H1 (cell line): ENCODE measurements at regions not wholly inside any gene's neighbourhood (a gene's known extent, or its start where the extent isn't known, plus 50 kb on each side); places are given as distances from the start of the nearest gene placed in this dataset.
"Not testable (repeated sequence)": the region's sequence is repeated elsewhere in the genome, so short reads cannot be mapped to it uniquely, and the experiment has no call there.

Source experiments
- CTCF ChIA-PET: fragments of 300-600 bp; sonication (Branson Sonifier 250); formaldehyde crosslinking; loops from one replicate; lab custom pipeline; 2021; ENCODE audit not compliant: partially characterized antibody; lab: Charles Lee
- POLR2A ChIA-PET: fragments of 300-600 bp; sonication (Branson Sonifier 250); formaldehyde crosslinking; loops from one replicate; lab custom pipeline; 2021; ENCODE audit warnings: inconsistent platforms; ENCODE audit not compliant: partially characterized antibody; lab: Charles Lee
- DNase-seq, 2 experiments: peaks; one replicate each; pipeline versions ENCODE4 v3.0.0 to v3.0.0-alpha.2; 2010 to 2022; ENCODE audit warnings: low spot score in 2 of 2, low read depth in 1 of 2, mixed read lengths in 1 of 2
- FAIRE-seq: peaks from 2 replicates; lab custom pipeline; 2011; peaks lifted over from hg19 to GRCh38; lab: Jason Lieb, UNC
- H2AFZ ChIP-seq: 2 replicates; pipeline ENCODE4 v1.8.1; 2012; ENCODE audit warnings: low read length, inconsistent platforms
- H2AK5ac ChIP-seq: 2 replicates; pipeline ENCODE4 v1.6.1; 2013; ENCODE audit warnings: low read depth, low read length
- H2BK120ac ChIP-seq: replicated peaks from 2 replicates; pipeline ENCODE3; 2013; ENCODE audit warnings: low read depth, low read length, inconsistent platforms
- H2BK12ac ChIP-seq: 2 replicates; pipeline ENCODE4 v1.6.1; 2013; ENCODE audit warnings: low read depth, low read length
- H2BK15ac ChIP-seq: 2 replicates; pipeline ENCODE4 v1.6.1; 2013; ENCODE audit warnings: low read length
- H2BK20ac ChIP-seq: 2 replicates; pipeline ENCODE4 v1.6.1; 2013; ENCODE audit warnings: low read length
- H2BK5ac ChIP-seq: 2 replicates; pipeline ENCODE4 v1.6.1; 2013; ENCODE audit warnings: low read depth, low read length
- H3K14ac ChIP-seq: 2 replicates; pipeline ENCODE4 v1.6.1; 2013; ENCODE audit warnings: inconsistent platforms; ENCODE audit not compliant: insufficient read length
- H3K18ac ChIP-seq: 2 replicates; pipeline ENCODE4 v1.6.1; 2013; ENCODE audit warnings: low read length; ENCODE audit errors: extremely low read depth
- H3K23ac ChIP-seq: 2 replicates; pipeline ENCODE4 v1.6.1; 2013; ENCODE audit warnings: inconsistent platforms; ENCODE audit not compliant: insufficient read length
- H3K23me2 ChIP-seq: 2 replicates; pipeline ENCODE4 v1.6.1; 2013; ENCODE audit warnings: low read depth, low read length
- H3K27ac ChIP-seq: 2 replicates; pipeline ENCODE4 v1.6.1; 2011; ENCODE audit warnings: low read depth, low read length, inconsistent platforms
- H3K27me3 ChIP-seq, 4 experiments: replicated peaks in 1 of 4; 1 replicate in 1 of 4; 2 replicates in 3 of 4; pipeline versions ENCODE4 v1.6.1 to v1.8.1; 2011 to 2013; ENCODE audit warnings: low read length in 3 of 4, mild to moderate bottlenecking in 3 of 4, inconsistent platforms in 2 of 4, mixed read lengths in 2 of 4, moderate library complexity in 1 of 4; ENCODE audit not compliant: control insufficient read depth in 3 of 4, insufficient read depth in 3 of 4; ENCODE audit errors: extremely low read depth in 1 of 4
- H3K36me3 ChIP-seq, 4 experiments: 2 replicates each; pipeline versions ENCODE4 v1.6.1 to v1.8.1; 2011 to 2013; ENCODE audit warnings: mild to moderate bottlenecking in 4 of 4, low read length in 3 of 4, moderate library complexity in 2 of 4, control low read depth in 1 of 4, inconsistent platforms in 1 of 4; ENCODE audit not compliant: insufficient read depth in 4 of 4, control insufficient read depth in 2 of 4
- H3K4ac ChIP-seq: replicated peaks from 2 replicates; pipeline ENCODE3; 2013; ENCODE audit warnings: low read length, low read depth, mixed read lengths, inconsistent platforms; ENCODE audit not compliant: insufficient read length
- H3K4me1 ChIP-seq, 4 experiments: replicated peaks in 1 of 4; 1 replicate in 1 of 4; 2 replicates in 3 of 4; pipeline versions ENCODE4 v1.6.1 to v1.8.1; 2011 to 2013; ENCODE audit warnings: low read length in 3 of 4, inconsistent platforms in 2 of 4, mixed read lengths in 1 of 4; ENCODE audit not compliant: insufficient read depth in 4 of 4, control insufficient read depth in 3 of 4
- H3K4me2 ChIP-seq, 2 experiments: 2 replicates each; pipeline versions ENCODE4 v1.6.1 to v1.8.1; 2011 to 2013; ENCODE audit warnings: low read depth in 2 of 2, low read length in 2 of 2, control low read depth in 1 of 2, inconsistent platforms in 1 of 2, mild to moderate bottlenecking in 1 of 2; ENCODE audit not compliant: insufficient read depth in 1 of 2
- H3K4me3 ChIP-seq, 4 experiments: fragments of 200-600, 300-600 bp in 1 of 4; sonication (generic), shearing (Covaris generic), sonication (Bioruptor Twin) in 1 of 4; 2 replicates each; pipeline versions ENCODE4 v1.5.1 to v1.8.1; 2011 to 2016; ENCODE audit warnings: low read length in 4 of 4, low read depth in 3 of 4, control low read depth in 2 of 4, inconsistent platforms in 2 of 4, mild to moderate bottlenecking in 2 of 4, mixed read lengths in 1 of 4, moderate library complexity in 1 of 4; ENCODE audit not compliant: insufficient read depth in 2 of 4; ENCODE audit errors: extremely low read depth in 1 of 4
- H3K56ac ChIP-seq: replicated peaks from 2 replicates; pipeline ENCODE3; 2013; ENCODE audit warnings: low read depth, mild to moderate bottlenecking, mixed read lengths, low read length, inconsistent platforms; ENCODE audit not compliant: insufficient read length
- H3K79me1 ChIP-seq: 2 replicates; pipeline ENCODE4 v1.6.1; 2013; ENCODE audit warnings: low read depth, low read length, control low read depth
- H3K79me2 ChIP-seq, 2 experiments: 2 replicates each; pipeline versions ENCODE4 v1.6.1 to v1.8.1; 2012 to 2013; ENCODE audit warnings: low read length in 2 of 2, mild to moderate bottlenecking in 2 of 2, inconsistent platforms in 1 of 2; ENCODE audit not compliant: insufficient read depth in 2 of 2, control insufficient read depth in 1 of 2
- H3K9ac ChIP-seq, 4 experiments: replicated peaks in 1 of 4; 1 replicate in 1 of 4; 2 replicates in 3 of 4; pipeline versions ENCODE4 v1.6.1 to v1.8.1; 2011 to 2013; ENCODE audit warnings: low read depth in 3 of 4, low read length in 3 of 4, control low read depth in 2 of 4, mild to moderate bottlenecking in 2 of 4, moderate library complexity in 2 of 4, inconsistent platforms in 1 of 4; ENCODE audit errors: extremely low read depth in 1 of 4
- H3K9me3 ChIP-seq, 2 experiments: 2 replicates each; pipeline versions ENCODE4 v1.6.1 to v1.8.1; 2012 to 2013; ENCODE audit warnings: mild to moderate bottlenecking in 2 of 2, moderate library complexity in 2 of 2, control low read depth in 1 of 2, inconsistent platforms in 1 of 2, low read depth in 1 of 2, low read length in 1 of 2, mixed read lengths in 1 of 2; ENCODE audit not compliant: insufficient read depth in 2 of 2
- H4K20me1 ChIP-seq, 2 experiments: replicated peaks in 1 of 2; 2 replicates each; pipeline versions ENCODE3 to v1.8.1; 2011 to 2013; ENCODE audit warnings: inconsistent platforms in 2 of 2, low read length in 2 of 2, mild to moderate bottlenecking in 1 of 2; ENCODE audit not compliant: insufficient read depth in 2 of 2, control insufficient read depth in 1 of 2
- H4K5ac ChIP-seq: 2 replicates; pipeline ENCODE4 v1.6.1; 2013; ENCODE audit warnings: low read length, low read depth, mixed read lengths, inconsistent platforms; ENCODE audit not compliant: insufficient read length
- H4K8ac ChIP-seq: 2 replicates; pipeline ENCODE4 v1.8.0; 2013; ENCODE audit warnings: mild to moderate bottlenecking, moderate library complexity, low read length, inconsistent platforms; ENCODE audit not compliant: insufficient read depth; ENCODE audit errors: extremely low read depth
- H4K91ac ChIP-seq: replicated peaks from 2 replicates; pipeline ENCODE3; 2013; ENCODE audit warnings: low read length, mixed read lengths, inconsistent platforms; ENCODE audit not compliant: insufficient read length
- WGBS, 2 experiments: shearing (Covaris generic) in 1 of 2; methylation state at CpG; one replicate each; pipeline versions ENCODE4 v1.1.6 to v1.1.7; 2013 to 2015; ENCODE audit warnings: low lambda C conversion rate in 2 of 2, mixed read lengths in 2 of 2, inconsistent platforms in 1 of 2, low coverage in 1 of 2, missing lambda C conversion rate in 1 of 2; ENCODE audit not compliant: insufficient replicate concordance in 2 of 2, insufficient coverage in 1 of 2, insufficient read length in 1 of 2; ENCODE audit errors: extremely low coverage in 1 of 2, missing lambda C conversion rate in 1 of 2; 5-methylcytosine and 5-hydroxymethylcytosine counted together

DNA sequence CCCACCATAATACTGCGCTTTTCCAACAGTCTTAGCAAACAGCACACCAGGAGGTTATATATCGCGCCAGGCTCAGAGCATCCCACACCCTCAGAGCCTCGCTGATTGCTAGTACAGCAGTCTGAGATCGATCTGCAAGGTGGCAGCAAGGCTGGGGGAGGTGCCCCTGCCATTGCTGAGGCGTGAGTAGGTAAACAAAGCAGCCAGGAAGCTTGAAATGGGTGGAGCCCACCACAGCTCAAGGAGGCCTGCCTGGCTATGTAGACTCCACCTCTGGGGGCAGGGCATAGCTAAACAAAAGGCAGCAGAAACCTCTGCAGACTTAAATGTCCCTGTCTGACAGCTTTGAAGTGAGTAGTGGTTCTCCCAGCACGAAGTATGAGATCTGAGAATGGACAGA lies 211.5 kb downstream of the HTR1B start:
- H3K27me3 ChIP-seq, H2AFZ ChIP-seq, H4K5ac ChIP-seq, H2BK5ac ChIP-seq, FAIRE-seq, H3K27ac ChIP-seq, H2AK5ac ChIP-seq, H3K18ac ChIP-seq, H3K79me2 ChIP-seq, H3K23me2 ChIP-seq, H3K9ac ChIP-seq, H3K36me3 ChIP-seq, H4K20me1 ChIP-seq, H3K4me2 ChIP-seq, DNase-seq, H3K9me3 ChIP-seq, H3K4me3 ChIP-seq, H3K14ac ChIP-seq, H2BK120ac ChIP-seq, H3K4me1 ChIP-seq, POLR2A ChIA-PET, H3K4ac ChIP-seq, H2BK15ac ChIP-seq, H4K91ac ChIP-seq, H2BK12ac ChIP-seq, H4K8ac ChIP-seq, H3K56ac ChIP-seq, H2BK20ac ChIP-seq, H3K79me1 ChIP-seq, H3K23ac ChIP-seq: not testable (repeated sequence)
- CTCF ChIA-PET, result interaction anchor here (1.4 kb wide), 1 partner anchor 212 kb away, joined by 3 read pairs; the partner anchor contains the start of gene HTR1B
- 85% methylated on average over 7 of the region's 7 CpGs; no CpG with 5 or more reads in 1 of the 2 experiments for WGBS, 2 experiments
